Activated T-cell treated with anti-CD3 and anti-CD28 coated beads for 24 hours (primary cell): ENCODE measurements at regions not wholly inside any gene's neighbourhood (a gene's known extent, or its start where the extent isn't known, plus 50 kb on each side); places are given as distances from the start of the nearest gene placed in this dataset.

Source experiments
- DNase-seq: peaks from one replicate; pipeline ENCODE4 v3.0.0-alpha.2; 2020; ENCODE audit warnings: low read depth

- no peak for DNase-seq
Measured at GRCh38 chr1:220982686-220983085, 103.4 kb downstream of the HLX start.

DNA sequence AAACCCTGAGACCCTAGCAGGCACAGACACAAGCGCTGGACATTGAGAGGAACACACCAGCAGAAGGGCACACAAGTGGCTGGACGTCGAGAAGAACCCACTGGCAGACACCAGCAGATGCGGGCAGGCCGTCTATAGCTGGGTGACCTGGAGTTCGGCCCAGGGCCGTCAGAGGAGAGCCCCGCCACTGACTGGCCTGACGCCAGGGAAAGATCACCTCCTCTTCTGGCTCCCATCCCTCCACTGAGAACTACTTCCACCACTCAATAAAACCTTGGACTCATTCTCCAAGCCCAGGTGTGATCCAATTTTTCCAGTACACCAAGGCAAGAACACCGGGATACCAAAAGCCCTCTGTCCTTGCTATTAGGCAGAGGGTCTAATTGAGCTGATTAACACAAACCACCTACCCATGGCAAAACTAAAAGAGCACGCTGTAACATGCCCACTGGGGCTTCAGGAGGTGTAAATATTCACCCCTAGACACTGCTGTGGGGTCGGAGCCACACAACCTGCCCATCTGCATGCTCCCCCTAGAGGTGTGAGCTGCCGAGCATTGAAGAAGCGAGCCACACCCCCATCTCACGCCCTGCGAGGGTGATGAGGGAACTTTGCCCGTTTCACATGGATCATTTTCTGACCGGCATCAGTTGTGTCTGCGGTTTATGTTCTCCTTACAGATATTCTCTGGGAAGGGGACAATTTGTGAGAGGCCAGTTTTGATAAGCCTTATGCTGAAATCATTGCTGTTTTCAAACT, 104.8 kb downstream of the HLX start:
- no peak for DNase-seq

DNA sequence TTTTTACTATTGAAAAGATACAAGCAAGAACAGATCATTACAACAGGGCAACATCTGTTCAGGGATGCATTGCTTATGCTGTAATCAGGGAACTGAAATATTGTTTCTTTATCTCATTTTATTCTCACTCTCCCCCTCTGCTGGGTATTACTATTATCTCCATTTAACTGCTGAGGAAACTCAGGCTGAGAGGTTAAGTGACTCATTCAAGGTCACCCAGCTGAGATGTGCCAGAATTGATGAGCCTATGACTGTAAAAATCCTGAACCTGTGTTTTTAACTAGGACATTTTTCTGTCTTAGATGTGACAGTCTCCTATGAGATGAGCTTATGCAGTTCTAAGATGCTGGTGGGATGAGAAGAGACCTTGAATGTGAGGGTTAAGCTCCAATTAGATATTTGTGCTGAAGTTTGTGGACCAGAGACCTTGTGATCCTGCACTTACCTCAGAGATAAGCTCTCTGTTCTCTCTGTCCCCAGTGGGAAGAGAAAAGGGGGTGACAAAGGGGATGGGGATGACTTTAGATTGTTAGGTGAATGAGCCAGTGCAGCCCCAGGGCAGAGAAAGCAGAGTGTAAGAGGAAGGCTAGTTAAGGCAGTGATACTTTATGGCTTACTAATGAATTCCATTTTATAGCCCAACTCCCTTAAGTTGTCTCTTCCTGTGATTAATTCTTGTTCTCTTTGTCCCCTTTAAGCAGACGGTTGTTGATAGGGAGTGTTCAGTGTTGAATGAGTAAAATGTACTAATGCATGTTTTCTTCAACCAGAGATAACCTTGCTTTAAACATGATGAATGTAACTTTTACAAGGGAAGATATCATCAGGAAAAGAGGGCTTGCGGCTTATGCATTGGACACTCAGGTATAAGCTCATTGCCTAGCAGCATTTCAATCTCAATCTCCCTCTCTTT, 111.4 kb downstream of the HLX start:
- DNase-seq: no peak

GRCh38 chr1:220991506-220991905, 112.3 kb downstream of the HLX start:
- DNase-seq: no peak

GRCh38 chr1:220991959-220992704, 112.9 kb downstream of the HLX start:
- DNase-seq: no peak

GRCh38 chr1:220992705-220993052, 113.4 kb downstream of the HLX start:
- DNase-seq: no peak

DNA sequence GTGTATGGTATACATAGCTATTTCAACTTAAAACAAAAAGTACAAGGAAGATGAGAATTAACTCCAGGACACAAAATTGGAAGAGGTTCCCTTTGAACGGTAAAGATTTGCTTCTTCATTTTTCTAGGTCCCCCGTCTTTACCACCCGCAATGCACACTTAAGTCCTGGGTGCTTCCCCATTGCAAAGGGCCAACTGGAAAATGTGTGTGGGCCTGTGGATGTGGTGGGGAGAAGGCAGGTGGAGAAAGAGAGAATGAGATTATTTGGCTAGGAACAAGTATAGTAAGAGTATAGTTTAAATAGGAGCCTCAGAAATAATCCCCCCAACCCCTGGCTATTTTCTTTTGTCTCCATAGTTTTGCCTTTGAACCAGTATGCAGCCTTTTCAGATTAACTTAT, 115.4 kb downstream of the HLX start:
- DNase-seq: no peak

DNA sequence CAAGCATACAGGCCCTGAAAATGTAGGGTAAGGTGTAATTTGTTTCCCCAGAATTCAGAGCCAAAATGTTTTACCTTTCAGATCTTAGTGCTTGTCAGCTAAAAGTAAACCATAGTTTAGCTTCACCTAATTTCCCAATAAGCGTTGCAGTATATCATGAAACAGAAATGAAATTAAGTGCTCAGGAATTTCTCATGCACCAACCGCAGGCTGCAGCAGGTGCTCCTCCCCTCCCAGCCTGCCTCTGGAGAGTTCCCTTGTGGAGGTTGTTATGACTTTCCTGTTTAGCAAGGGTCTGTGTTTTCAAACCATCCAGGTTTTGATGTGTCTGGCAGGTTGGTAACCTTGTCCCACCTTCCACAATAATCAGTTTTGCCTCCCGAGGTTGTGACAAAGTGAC, 118.5 kb downstream of the HLX start:
- no peak for DNase-seq

DNA sequence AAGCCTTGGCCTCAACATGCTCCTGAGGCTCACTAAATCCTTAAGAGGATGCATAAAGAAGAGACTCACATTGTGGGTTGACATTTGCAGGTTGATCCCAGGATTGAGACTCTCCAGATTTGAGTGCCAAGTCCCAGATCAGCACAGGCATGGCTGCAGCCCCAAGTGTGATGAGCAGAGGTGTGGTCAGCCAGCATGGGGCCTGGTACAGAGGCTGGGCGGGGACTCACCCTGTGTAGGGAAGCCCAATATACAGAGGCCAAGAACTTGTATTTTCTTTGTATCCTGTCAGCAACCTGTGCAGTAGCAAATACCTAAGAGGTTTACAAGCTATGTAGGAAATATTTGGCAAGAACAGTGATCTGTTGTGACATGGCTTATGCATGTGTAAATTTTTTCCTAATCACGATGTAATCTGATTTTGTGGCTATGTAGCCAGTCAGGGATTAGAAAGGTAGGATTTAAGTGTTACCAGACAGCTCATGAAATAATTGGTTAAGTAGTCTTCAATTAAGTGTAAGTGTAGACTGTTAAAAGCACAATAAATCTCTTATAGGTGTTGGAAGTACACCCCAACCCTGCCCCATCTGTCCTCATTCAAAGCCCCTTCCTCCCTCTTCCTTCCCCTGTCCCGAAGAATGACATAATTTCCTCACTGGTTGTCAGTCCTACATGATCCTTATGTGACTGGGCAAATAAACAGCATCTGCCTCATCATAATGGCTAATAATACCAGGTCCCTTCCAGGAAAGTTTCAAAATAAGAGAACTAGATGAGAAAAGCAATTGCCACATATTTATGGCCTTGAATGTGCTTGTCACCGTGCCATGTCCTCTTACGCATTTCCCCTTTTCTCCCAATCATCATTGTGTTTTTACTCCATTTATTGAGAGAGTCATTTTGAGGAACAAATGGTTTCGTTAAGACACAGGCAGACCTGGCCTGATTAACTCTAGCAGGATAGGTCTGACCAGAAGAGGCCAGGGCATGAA, 120.9 kb downstream of the HLX start:
- no peak for DNase-seq

DNA sequence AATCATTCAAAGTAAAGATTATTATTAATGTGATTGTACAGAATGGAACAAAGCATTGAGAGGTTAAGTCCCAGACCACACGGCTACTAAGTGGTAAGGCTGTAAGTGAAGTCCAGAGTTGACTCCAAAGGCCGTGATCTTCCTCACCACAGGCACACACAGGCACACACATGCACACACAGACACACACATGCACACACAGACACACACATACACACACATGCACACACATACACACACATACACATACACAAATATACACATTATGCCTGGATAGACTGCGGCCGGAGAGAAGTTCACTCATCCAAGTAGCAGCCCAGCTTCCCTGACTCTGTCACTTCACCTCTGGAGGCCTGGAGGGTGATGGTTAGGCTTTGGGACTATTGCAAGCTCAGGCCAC, 121.9 kb downstream of the HLX start:
- DNase-seq: no peak

DNA sequence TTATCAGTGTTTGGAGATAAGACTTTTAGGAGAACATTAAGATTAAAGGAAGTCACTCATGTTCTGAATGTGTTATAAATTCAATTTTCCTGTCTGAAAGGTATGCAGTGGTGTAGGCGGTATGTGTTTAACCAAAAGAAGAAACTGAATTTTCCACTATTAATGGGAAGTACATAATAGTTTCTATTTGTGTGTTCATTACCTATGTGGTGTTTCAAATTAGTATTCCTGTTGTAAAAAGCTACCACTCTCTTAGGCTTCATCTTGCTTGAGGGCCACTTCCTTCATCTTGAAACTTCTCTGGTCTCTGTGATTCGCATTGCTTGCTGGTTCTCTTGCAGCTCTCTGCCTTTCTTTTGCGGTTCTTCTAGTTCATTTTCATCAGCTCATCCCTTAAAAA, 123.4 kb downstream of the HLX start:
- DNase-seq: no peak

DNA sequence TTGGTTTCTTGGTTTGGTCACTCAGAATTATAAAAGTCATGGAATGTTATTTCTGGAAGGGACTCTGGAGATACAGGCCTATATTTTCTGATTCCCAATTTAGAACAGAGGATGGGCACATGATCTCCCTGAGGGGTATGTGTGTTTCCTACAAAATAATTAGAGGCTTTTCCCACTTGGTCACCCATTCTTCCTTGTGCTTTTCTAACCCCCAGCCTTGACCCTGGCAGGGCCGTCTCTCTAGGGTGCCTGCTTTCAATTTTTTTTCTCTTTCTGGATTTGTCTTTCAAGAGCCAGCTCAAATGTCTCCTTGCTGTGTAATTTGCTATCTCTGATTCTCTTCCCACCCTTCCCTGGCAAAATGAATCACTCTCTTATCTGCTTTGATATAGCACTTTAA, 131.9 kb downstream of the HLX start:
- no peak for DNase-seq

DNA sequence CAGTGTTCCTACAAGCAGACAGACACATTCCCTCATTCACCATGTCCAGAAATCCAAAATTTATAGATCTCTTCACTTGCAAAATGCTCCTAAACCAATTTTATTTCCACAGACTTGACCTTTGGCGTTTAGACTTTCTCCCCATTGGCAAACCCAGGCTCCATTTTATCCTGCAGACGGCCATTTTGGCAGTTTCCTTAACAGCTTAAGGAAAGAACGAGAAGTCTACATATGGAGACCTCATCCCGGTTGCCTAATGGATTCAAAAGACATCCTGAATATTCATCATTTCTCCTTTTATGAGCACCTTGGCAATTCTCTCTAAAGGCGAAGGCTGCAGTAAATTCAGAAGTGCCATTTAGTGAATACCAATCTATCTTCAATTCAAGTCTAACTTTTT, 132.9 kb downstream of the HLX start:
- no peak for DNase-seq

DNA sequence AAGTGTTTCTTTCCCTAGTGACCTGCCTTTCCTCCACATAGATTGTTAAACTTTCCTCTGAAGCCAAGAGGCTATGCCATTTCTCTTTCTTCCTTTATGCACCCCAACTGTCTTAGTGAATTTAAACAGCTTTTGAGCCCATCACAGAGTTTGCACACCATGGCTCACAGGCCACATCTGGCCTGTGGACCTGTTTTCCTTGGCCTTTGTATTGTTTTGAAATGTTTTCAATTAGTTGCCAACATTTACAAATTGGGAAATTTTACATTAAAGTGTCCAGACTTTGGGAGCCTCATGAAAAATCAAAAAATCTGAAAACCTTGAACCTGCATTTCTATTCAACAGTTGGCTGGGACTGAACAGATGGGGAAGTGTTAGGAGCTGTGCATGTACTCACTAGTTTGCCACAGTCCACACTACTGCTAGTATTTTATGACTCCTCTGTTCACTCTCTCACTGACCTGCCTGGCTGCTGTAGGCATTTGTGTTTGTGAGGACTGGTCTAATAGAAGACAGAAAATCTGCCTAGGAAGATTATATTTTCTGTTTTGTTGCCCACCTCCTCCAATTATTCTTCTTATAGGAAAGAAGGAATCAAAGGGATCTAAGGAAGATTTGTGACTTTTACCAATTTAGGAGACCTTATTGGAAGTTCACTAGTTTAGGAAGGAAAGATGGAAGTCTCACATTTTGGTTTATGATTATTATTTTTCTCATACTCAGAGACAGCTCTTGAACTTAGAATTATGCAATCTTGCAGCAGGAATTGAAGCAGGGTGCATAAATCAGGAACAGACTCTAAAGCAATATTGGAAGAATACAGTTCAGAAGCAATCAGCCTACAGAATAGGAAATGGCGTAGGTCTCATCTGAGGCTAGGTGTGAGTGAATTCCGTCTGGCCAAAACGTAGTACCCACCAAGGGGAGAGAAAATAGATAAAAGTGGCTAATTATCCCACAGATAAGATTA, 134.7 kb downstream of the HLX start:
- no peak for DNase-seq

- DNase-seq: no peak
Measured at GRCh38 chr1:221015159-221015790, 136.0 kb downstream of the HLX start.

GRCh38 chr1:221016751-221017150, 137.5 kb downstream of the HLX start:
- no peak for DNase-seq

GRCh38 chr1:221018414-221018813, 139.2 kb downstream of the HLX start:
- no peak for DNase-seq

- no peak for DNase-seq
Measured at GRCh38 chr1:221022331-221022730, 143.1 kb downstream of the HLX start.

DNA sequence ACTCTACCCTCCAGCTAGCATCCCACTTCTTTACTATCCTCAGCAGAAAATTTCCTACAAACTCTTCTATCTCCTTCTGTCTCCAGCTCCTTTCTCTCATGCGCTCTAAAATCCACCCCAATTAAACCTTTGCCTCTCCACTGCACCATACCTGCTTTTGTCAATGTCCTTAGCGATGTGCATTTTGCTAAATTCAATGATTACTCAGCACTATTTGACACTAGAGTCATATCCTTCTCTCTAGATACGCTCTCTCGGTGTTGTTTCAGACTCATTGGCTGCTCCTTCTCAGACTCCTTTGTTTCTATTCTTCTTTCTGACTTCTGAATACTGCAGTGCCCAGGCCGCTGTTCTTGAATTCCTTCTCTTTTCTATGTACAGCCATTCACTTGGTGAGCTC, 144.2 kb downstream of the HLX start:
- no peak for DNase-seq

GRCh38 chr1:221025501-221025900, 146.3 kb downstream of the HLX start:
- DNase-seq: no peak
